Trophoblast cell (in vitro differentiated cells and primary cell): ENCODE measurements at regions not wholly inside any gene's neighbourhood (a gene's known extent, or its start where the extent isn't known, plus 50 kb on each side); places are given as distances from the start of the nearest gene placed in this dataset.

Experiments used
- DNase-seq, 2 donors: peaks; one replicate each; pipeline ENCODE4 v3.0.0-alpha.2; 2016
- H2AFZ ChIP-seq: 2 replicates; pipeline ENCODE4 v1.6.1; 2013; ENCODE audit warnings: low read length, moderate library complexity, mild to moderate bottlenecking; ENCODE audit not compliant: insufficient read depth, poor library complexity
- H2AK5ac ChIP-seq: 2 replicates; pipeline ENCODE4 v1.6.1; 2013; ENCODE audit warnings: mild to moderate bottlenecking, low read length
- H2BK120ac ChIP-seq: 2 replicates; pipeline ENCODE4 v1.6.1; 2013; ENCODE audit warnings: low read length, mild to moderate bottlenecking, moderate library complexity; ENCODE audit not compliant: insufficient read depth, poor library complexity
- H2BK12ac ChIP-seq: 2 replicates; pipeline ENCODE4 v1.6.1; 2013; ENCODE audit warnings: mild to moderate bottlenecking, low read length, moderate library complexity
- H2BK5ac ChIP-seq: 2 replicates; pipeline ENCODE4 v1.6.1; 2013; ENCODE audit warnings: low read length, low read depth, moderate library complexity, mild to moderate bottlenecking; ENCODE audit not compliant: poor library complexity
- H3K14ac ChIP-seq: 2 replicates; pipeline ENCODE4 v1.6.1; 2013; ENCODE audit warnings: mild to moderate bottlenecking, low read length
- H3K18ac ChIP-seq: 2 replicates; pipeline ENCODE4 v1.6.1; 2013; ENCODE audit warnings: mild to moderate bottlenecking, low read length
- H3K23ac ChIP-seq: 2 replicates; pipeline ENCODE4 v1.6.1; 2013; ENCODE audit warnings: low read length
- H3K27ac ChIP-seq: 2 replicates; pipeline ENCODE4 v1.5.1; 2013; ENCODE audit warnings: low read depth, mild to moderate bottlenecking, inconsistent platforms, low read length, moderate library complexity
- H3K27me3 ChIP-seq: 2 replicates; pipeline ENCODE4 v1.6.1; 2013; ENCODE audit warnings: inconsistent platforms, mild to moderate bottlenecking, low read length, moderate library complexity; ENCODE audit not compliant: insufficient read depth
- H3K36me3 ChIP-seq, 2 experiments: 1 replicate in 1 of 2; 2 replicates in 1 of 2; pipeline ENCODE4 v1.6.1; 2013; ENCODE audit warnings: low read length in 2 of 2, mild to moderate bottlenecking in 2 of 2, moderate library complexity in 1 of 2; ENCODE audit not compliant: insufficient read depth in 2 of 2, control insufficient read depth in 1 of 2
- H3K4ac ChIP-seq: 2 replicates; pipeline ENCODE4 v1.6.1; 2013; ENCODE audit warnings: low read depth, mild to moderate bottlenecking, low read length, moderate library complexity
- H3K4me1 ChIP-seq, 2 experiments: 1 replicate in 1 of 2; 2 replicates in 1 of 2; pipeline ENCODE4 v1.6.1; 2013; ENCODE audit warnings: low read length in 2 of 2, mild to moderate bottlenecking in 2 of 2, moderate library complexity in 1 of 2; ENCODE audit not compliant: insufficient read depth in 2 of 2, control insufficient read depth in 1 of 2
- H3K4me2 ChIP-seq: 2 replicates; pipeline ENCODE4 v1.6.1; 2013; ENCODE audit warnings: inconsistent platforms, mild to moderate bottlenecking, low read length, moderate library complexity
- H3K4me3 ChIP-seq: 2 replicates; pipeline ENCODE4 v1.5.1; 2013; ENCODE audit warnings: mild to moderate bottlenecking, low read depth, low read length, inconsistent platforms
- H3K79me1 ChIP-seq: one replicate; pipeline ENCODE4 v1.6.1; 2013; ENCODE audit warnings: low read length
- H3K79me2 ChIP-seq: 2 replicates; pipeline ENCODE4 v1.6.1; 2013; ENCODE audit warnings: low read length, mild to moderate bottlenecking; ENCODE audit not compliant: control insufficient read depth, insufficient read depth, poor library complexity
- H3K9ac ChIP-seq: 2 replicates; pipeline ENCODE4 v1.6.1; 2013; ENCODE audit warnings: mild to moderate bottlenecking, low read length
- H3K9me3 ChIP-seq: 2 replicates; pipeline ENCODE4 v1.6.1; 2013; ENCODE audit warnings: low read depth, mild to moderate bottlenecking, control low read depth, inconsistent platforms, low read length; ENCODE audit not compliant: insufficient read depth
- H4K12ac ChIP-seq: 2 replicates; pipeline ENCODE4 v1.6.1; 2013; ENCODE audit warnings: low read depth, mild to moderate bottlenecking, low read length, moderate library complexity
- H4K8ac ChIP-seq: 2 replicates; pipeline ENCODE4 v1.6.1; 2013; ENCODE audit warnings: low read depth, mild to moderate bottlenecking, low read length, moderate library complexity
- H4K91ac ChIP-seq: one replicate; pipeline ENCODE4 v1.6.1; 2013; ENCODE audit warnings: low read depth, mild to moderate bottlenecking, low read length, moderate library complexity
- WGBS: extraction: QIAGEN DNeasy Blood & Tissue Kit; methylation state at CpG from one replicate; pipeline ENCODE4 v1.1.7; 2013; ENCODE audit warnings: missing lambda C conversion rate; ENCODE audit not compliant: insufficient read length, insufficient coverage; ENCODE audit errors: extremely low coverage; 5-methylcytosine and 5-hydroxymethylcytosine counted together

- Histone ChIP-seq H3K9ac (no peak overlapping the region), H3K79me1 (no peaks in the 10 kb centered on the region), H4K8ac (no peak overlapping the region), H3K4me2 (no peak overlapping the region), H3K27ac (no peak overlapping the region), H3K23ac (no peak overlapping the region), H2AK5ac (no peak overlapping the region), H3K4ac (no peak overlapping the region), H3K4me1 (no peaks in the 10 kb centered on the region), H3K27me3 (no peaks in the 10 kb centered on the region), H4K12ac (no peak overlapping the region), H3K9me3 (no peaks in the 10 kb centered on the region), H4K91ac (no peak overlapping the region), H3K18ac (no peak overlapping the region), H2BK5ac (no peak overlapping the region), H3K14ac (no peak overlapping the region), H2BK12ac (no peak overlapping the region), H2AFZ (no peak overlapping the region), H2BK120ac (no peak overlapping the region), H3K4me3 (no peak overlapping the region), H3K79me2 (no peaks in the 10 kb centered on the region), H3K36me3 (no peaks in the 10 kb centered on the region)
- DNase-seq = no peak
- no CpG with 5 or more reads among the region's 6 CpGs for WGBS
Measured at GRCh38 chr10:6711408-6711841, 131.3 kb upstream of the PRKCQ start.

GRCh38 chr10:6707352-6707751, 127.3 kb upstream of the PRKCQ start:
- H3K36me3 ChIP-seq = no peaks in the 10 kb centered on the region
- H3K14ac ChIP-seq = no peak overlapping the region
- no peak overlapping the region for H4K91ac ChIP-seq
- H3K27ac ChIP-seq = no peak overlapping the region
- DNase-seq = no peak
- H3K9me3 ChIP-seq = no peaks in the 10 kb centered on the region
- no peaks in the 10 kb centered on the region for H3K4me1 ChIP-seq
- H3K79me2 ChIP-seq = no peaks in the 10 kb centered on the region
- H3K9ac ChIP-seq = no peak overlapping the region
- no peak overlapping the region for H2BK5ac ChIP-seq
- no peak overlapping the region for H3K4ac ChIP-seq
- H4K8ac ChIP-seq = no peak overlapping the region
- WGBS = no CpG with 5 or more reads among the region's 4 CpGs
- H3K79me1 ChIP-seq = no peaks in the 10 kb centered on the region
- H3K18ac ChIP-seq = no peak overlapping the region
- no peak overlapping the region for H3K4me3 ChIP-seq
- H3K23ac ChIP-seq = no peak overlapping the region
- H3K27me3 ChIP-seq = no peaks in the 10 kb centered on the region
- H4K12ac ChIP-seq = no peak overlapping the region
- H2AFZ ChIP-seq = no peak overlapping the region
- no peak overlapping the region for H2BK120ac ChIP-seq
- no peak overlapping the region for H3K4me2 ChIP-seq
- no peak overlapping the region for H2BK12ac ChIP-seq
- H2AK5ac ChIP-seq = no peak overlapping the region

- Histone ChIP-seq H2AK5ac (no peak overlapping the region), H2BK120ac (no peak overlapping the region), H3K14ac (no peak overlapping the region), H3K4me3 (no peak overlapping the region), H2AFZ (no peak overlapping the region), H4K91ac (no peak overlapping the region), H2BK5ac (no peak overlapping the region), H3K23ac (no peak overlapping the region), H3K4ac (no peak overlapping the region), H3K4me2 (no peak overlapping the region), H3K27me3 (no peaks in the 10 kb centered on the region), H3K79me1 (no peaks in the 10 kb centered on the region), H3K27ac (no peak overlapping the region), H3K79me2 (no peaks in the 10 kb centered on the region), H3K18ac (no peak overlapping the region), H3K36me3 (no peaks in the 10 kb centered on the region), H4K8ac (no peak overlapping the region), H4K12ac (no peak overlapping the region), H3K9me3 (no peaks in the 10 kb centered on the region), H3K9ac (no peak overlapping the region), H3K4me1 (no peaks in the 10 kb centered on the region), H2BK12ac (no peak overlapping the region)
- DNase-seq = no peak
- no CpG with 5 or more reads among the region's 4 CpGs for WGBS
Measured at GRCh38 chr10:6706725-6707124, 126.6 kb upstream of the PRKCQ start.

GRCh38 chr10:6704896-6705295, 124.8 kb upstream of the PRKCQ start:
- Histone ChIP-seq H3K36me3 (no peaks in the 10 kb centered on the region), H3K27ac (no peak overlapping the region), H2AK5ac (no peak overlapping the region), H3K4ac (no peak overlapping the region), H3K18ac (no peak overlapping the region), H3K14ac (no peak overlapping the region), H2AFZ (no peak overlapping the region), H4K91ac (no peak overlapping the region), H3K79me2 (no peaks in the 10 kb centered on the region), H3K23ac (no peak overlapping the region), H4K8ac (no peak overlapping the region), H2BK12ac (no peak overlapping the region), H3K4me2 (no peak overlapping the region), H3K27me3 (no peaks in the 10 kb centered on the region), H3K4me1 (no peaks in the 10 kb centered on the region), H3K9me3 (no peaks in the 10 kb centered on the region), H3K4me3 (no peak overlapping the region), H3K79me1 (no peaks in the 10 kb centered on the region), H2BK120ac (no peak overlapping the region), H3K9ac (no peak overlapping the region), H2BK5ac (no peak overlapping the region), H4K12ac (no peak overlapping the region)
- WGBS = no CpG with 5 or more reads among the region's 1 CpG
- DNase-seq = no peak
